Heart left ventricle (tissue), 16 donors: ENCODE measurements at regions not wholly inside any gene's neighbourhood (a gene's known extent, or its start where the extent isn't known, plus 50 kb on each side); places are given as distances from the start of the nearest gene placed in this dataset.

ENCODE experiments used
- ATAC-seq, 4 donors: fragments of 200-7000 bp; cut with Tn5 transposase; one replicate each; pipeline ENCODE4 v1.9.1; 2020 to 2022; ENCODE audit warnings: moderate library complexity in 4 of 4, mild to moderate bottlenecking in 3 of 4, moderate number of reproducible peaks in 1 of 4
- DNase-seq, 5 donors: peaks; one replicate each; pipeline ENCODE4 v3.0.0-alpha.2; 2020
- H3K27ac ChIP-seq, 12 donors: fragments of 200-600 bp; sonication (generic) in 4 of 12; one replicate each; pipeline versions ENCODE4 v1.5.0 to v1.8.0; 2016 to 2022; ENCODE audit warnings: mild to moderate bottlenecking in 2 of 12
- H3K27me3 ChIP-seq, 9 donors: fragments of 200-600 bp; sonication (generic) in 2 of 9; one replicate each; pipeline versions ENCODE4 v1.5.1 to v1.8.0; 2016 to 2022; ENCODE audit warnings: mild to moderate bottlenecking in 3 of 9
- H3K36me3 ChIP-seq, 9 donors: fragments of 200-600 bp; sonication (generic) in 2 of 9; one replicate each; pipeline versions ENCODE4 v1.5.0 to v1.8.0; 2018 to 2022; ENCODE audit warnings: mild to moderate bottlenecking in 2 of 9
- H3K4me1 ChIP-seq, 12 donors: fragments of 200-600 bp; sonication (generic) in 4 of 12; one replicate each; pipeline versions ENCODE4 v1.5.0 to v1.8.0; 2016 to 2022; ENCODE audit warnings: mild to moderate bottlenecking in 3 of 12
- H3K4me3 ChIP-seq, 12 donors: fragments of 200-600 bp; sonication (generic) in 4 of 12; one replicate each; pipeline versions ENCODE4 v1.5.0 to v1.8.0; 2017 to 2022; ENCODE audit warnings: mild to moderate bottlenecking in 9 of 12, moderate library complexity in 4 of 12
- H3K9me3 ChIP-seq, 12 donors: fragments of 200-600 bp; sonication (generic) in 4 of 12; one replicate each; pipeline versions ENCODE4 v1.5.0 to v1.8.0; 2016 to 2022; ENCODE audit warnings: mild to moderate bottlenecking in 1 of 12
- POLR2A ChIP-seq, 2 donors: fragments of 450-650 bp; IDR thresholded peaks; one replicate each; pipeline ENCODE4 v1.6.1; 2017; ENCODE audit warnings: antibody characterized with exemption in 2 of 2, mild to moderate bottlenecking in 2 of 2, moderate library complexity in 2 of 2
- WGBS, 4 donors: extraction: QIAGEN DNeasy Blood & Tissue Kit in 2 of 4; methylation state at CpG; one replicate each; pipeline versions ENCODE4 v1.1.5 to v1.1.7; 2013 to 2018; 5-methylcytosine and 5-hydroxymethylcytosine counted together
- intact Hi-C, 10 donors: fragments of 100-400 bp; cut with DNase I; formaldehyde crosslinking; loops; one replicate each; pipeline versions ENCODE4 v1.11.1 to v1.14.2; 2022
- TF ChIP-seq, protein P1 (sequence below), 12 donors: fragments of 200-600 bp; sonication (generic) in 4 of 12; IDR thresholded peaks; one replicate each; pipeline versions ENCODE4 v1.5.0 to v1.8.0; 2018 to 2022; ENCODE audit warnings: antibody characterized with exemption in 12 of 12, mild to moderate bottlenecking in 5 of 12
- donor health status: ischemic (EF 13 %, LVEDD 7.1; RV severe dilation, severe dysfunction).
- donor health status: healthy with polysubstance abuse.
- donor health status: DM: no; HTN: yes; CAD: no.
- donor health status: DM: no; HTN: no; CAD: no.
- donor health status: ischemic (EF 25% LVEDD 6.9; RV normal size, moderate dysfunction).
- donor health status: ischemic (EF 25% LVEDD 5.7; RV mildly dilated, moderate dysfunction).
- donor health status: healthy.
- donor health status: DM: yes; HTN: yes; CAD: no.
- donor health status: ischemic (EF 35%, LVEDD 5.7; RV mildly dilated, moderate dysfunction).
- donor health status: nonischemic (EF 11% LVEDD 7.7; RV severe dilation, severe dysfunction).
- donor health status: DM: yes; HTN: yes; CAD: no.
- donor health status: PGD.
- donor health status: ischemic (EF 29% LVEDD 5.4; RV normal size, mild dysfunction).
- donor health status: nonischemic (EF 23%, LVEDD 6.1; RV moderate dilation, normal function).

GRCh38 chr3:153097213-153097612, 64.8 kb upstream of the RAP2B start:
- DNase-seq, result no peak
- H3K4me3 ChIP-seq, result no peak overlapping the region
- intact Hi-C loops, result no loop called here
- H3K27ac ChIP-seq, result no peak overlapping the region
- no peaks in the 10 kb centered on the region for H3K36me3 ChIP-seq
- peaks cover 0 to 4% (median 0%) of the 10 kb centered on the region in 12 donors for H3K4me1 ChIP-seq
- no peaks in the 10 kb centered on the region for H3K27me3 ChIP-seq
- H3K9me3 ChIP-seq, result no peaks in the 10 kb centered on the region
- no peak for ATAC-seq
- TF ChIP-seq, protein P1, sequence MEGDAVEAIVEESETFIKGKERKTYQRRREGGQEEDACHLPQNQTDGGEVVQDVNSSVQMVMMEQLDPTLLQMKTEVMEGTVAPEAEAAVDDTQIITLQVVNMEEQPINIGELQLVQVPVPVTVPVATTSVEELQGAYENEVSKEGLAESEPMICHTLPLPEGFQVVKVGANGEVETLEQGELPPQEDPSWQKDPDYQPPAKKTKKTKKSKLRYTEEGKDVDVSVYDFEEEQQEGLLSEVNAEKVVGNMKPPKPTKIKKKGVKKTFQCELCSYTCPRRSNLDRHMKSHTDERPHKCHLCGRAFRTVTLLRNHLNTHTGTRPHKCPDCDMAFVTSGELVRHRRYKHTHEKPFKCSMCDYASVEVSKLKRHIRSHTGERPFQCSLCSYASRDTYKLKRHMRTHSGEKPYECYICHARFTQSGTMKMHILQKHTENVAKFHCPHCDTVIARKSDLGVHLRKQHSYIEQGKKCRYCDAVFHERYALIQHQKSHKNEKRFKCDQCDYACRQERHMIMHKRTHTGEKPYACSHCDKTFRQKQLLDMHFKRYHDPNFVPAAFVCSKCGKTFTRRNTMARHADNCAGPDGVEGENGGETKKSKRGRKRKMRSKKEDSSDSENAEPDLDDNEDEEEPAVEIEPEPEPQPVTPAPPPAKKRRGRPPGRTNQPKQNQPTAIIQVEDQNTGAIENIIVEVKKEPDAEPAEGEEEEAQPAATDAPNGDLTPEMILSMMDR (IDR thresholded peaks at IDR 0.05), result no peak
- TF ChIP-seq POLR2A (IDR thresholded peaks at IDR 0.05), result no peak

DNA sequence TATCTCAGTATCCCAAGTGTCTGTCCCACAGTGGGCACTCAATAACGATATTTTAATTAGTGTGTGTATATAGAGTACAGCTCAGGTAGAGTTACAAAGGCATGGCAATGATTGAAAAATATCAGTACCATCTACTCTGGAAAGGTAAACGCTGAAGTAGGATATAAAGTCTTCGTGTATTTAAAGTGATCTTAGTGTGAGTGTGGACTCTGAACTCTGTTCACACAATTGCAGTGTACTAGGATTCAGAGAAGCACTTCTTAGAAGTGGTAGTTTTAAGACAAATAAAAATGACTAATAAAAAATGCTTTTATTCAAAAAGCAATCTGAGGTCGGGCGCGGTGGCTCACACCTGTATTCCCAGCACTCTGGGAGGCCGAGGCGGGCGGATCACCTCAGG, 62.9 kb upstream of the RAP2B start:
- TF ChIP-seq POLR2A (IDR thresholded peaks at IDR 0.05), result no peak
- TF ChIP-seq, protein P1 (IDR thresholded peaks at IDR 0.05), result no peak
- Histone ChIP-seq H3K27me3 (no peaks in the 10 kb centered on the region), H3K36me3 (no peaks in the 10 kb centered on the region), H3K4me1 (peaks cover 0 to 4% (median 0%) of the 10 kb centered on the region in 12 donors), H3K9me3 (no peaks in the 10 kb centered on the region), H3K4me3 (no peak overlapping the region), H3K27ac (no peak overlapping the region)
- 93 to 97% (median 95%) methylated on average over 9 of the region's 9 CpGs for WGBS, 4 donors
- no peak for DNase-seq
- intact Hi-C loops, result no loop called here
- no peak for ATAC-seq

DNA sequence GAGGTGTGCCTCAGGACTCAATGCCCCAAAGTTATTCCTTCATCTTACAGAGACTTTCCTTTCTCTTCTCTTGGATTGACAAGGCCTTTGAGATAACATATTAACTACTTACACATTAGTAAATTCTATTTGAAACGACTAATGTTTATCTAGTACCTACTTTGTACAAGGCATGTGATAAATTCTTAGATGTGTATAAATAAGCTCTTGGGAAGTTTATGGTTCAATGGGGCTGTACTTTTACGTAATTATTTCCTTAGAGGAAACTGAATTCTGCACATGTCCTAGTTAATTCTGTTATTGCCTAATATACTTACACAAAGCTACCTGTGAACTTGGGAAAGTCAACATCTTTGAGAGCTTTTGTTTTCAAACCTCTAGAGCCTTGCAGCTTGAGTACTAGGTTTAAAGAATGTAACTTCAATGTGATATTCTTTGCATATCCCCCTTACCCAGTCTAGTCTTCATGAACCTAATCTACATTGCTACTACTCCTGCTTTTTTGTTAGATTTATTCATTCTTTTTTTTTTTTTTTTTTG, 58.5 kb upstream of the RAP2B start:
- Histone ChIP-seq H3K4me3 (no peak overlapping the region), H3K27ac (no peak overlapping the region), H3K9me3 (no peaks in the 10 kb centered on the region), H3K4me1 (no peaks in the 10 kb centered on the region), H3K27me3 (no peaks in the 10 kb centered on the region), H3K36me3 (no peaks in the 10 kb centered on the region)
- TF ChIP-seq, protein P1 (IDR thresholded peaks at IDR 0.05), result no peak
- TF ChIP-seq POLR2A (IDR thresholded peaks at IDR 0.05), result no peak
- 55 to 69% (median 62%) methylated on average over 2 of the region's 2 CpGs for WGBS, 4 donors
- intact Hi-C loops, result no loop called here
- no peak for DNase-seq
- ATAC-seq, result no peak

DNA sequence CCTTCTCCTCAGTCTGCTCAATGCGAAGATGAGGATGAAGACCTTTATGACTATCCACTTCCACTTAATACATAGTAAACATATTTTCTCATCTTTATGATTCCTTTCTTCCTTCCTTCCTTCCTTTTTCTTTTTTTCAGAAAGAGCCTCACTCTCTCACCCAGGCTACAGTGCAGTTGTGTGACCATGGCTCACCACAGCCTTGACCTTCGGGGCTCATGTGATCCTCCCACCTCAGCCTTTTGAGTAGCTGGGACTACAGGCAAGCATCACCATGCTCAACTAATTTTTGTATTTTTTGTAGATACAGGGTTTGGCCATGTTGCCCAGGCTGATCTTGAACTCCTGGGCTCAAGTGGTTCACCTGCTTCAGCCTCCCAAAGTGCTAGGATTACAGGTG, 52.0 kb upstream of the RAP2B start:
- Histone ChIP-seq H3K36me3 (no peaks in the 10 kb centered on the region), H3K27ac (no peak overlapping the region), H3K4me1 (peaks cover 0 to 6% (median 0%) of the 10 kb centered on the region in 12 donors), H3K9me3 (no peaks in the 10 kb centered on the region), H3K27me3 (no peaks in the 10 kb centered on the region), H3K4me3 (no peak overlapping the region)
- DNase-seq (no peak), ATAC-seq (no peak)
- 87 to 91% (median 91%) methylated on average over 2 of the region's 2 CpGs for WGBS, 4 donors
- intact Hi-C loops, result no loop called here
- no peak for TF ChIP-seq POLR2A (IDR thresholded peaks at IDR 0.05)
- TF ChIP-seq, protein P1 (IDR thresholded peaks at IDR 0.05), result no peak
